Loucy (cell line): ENCODE measurements at regions not wholly inside any gene's neighbourhood (a gene's known extent, or its start where the extent isn't known, plus 50 kb on each side); places are given as distances from the start of the nearest gene placed in this dataset.

Experiments used
- EZH2phosphoT487 ChIP-seq: fragments of 200-600 bp; IDR thresholded peaks from 2 replicates; pipeline ENCODE4 v1.6.1; 2018; ENCODE audit warnings: antibody characterized with exemption, mild to moderate bottlenecking, moderate library complexity, borderline replicate concordance
- TF ChIP-seq, protein P1 (sequence below): fragments of 200-600 bp; sonication (generic); conservative IDR thresholded peaks from 2 replicates; pipeline ENCODE4 v1.5.1; 2014; ENCODE audit warnings: mild to moderate bottlenecking, antibody characterized with exemption, low read length

DNA sequence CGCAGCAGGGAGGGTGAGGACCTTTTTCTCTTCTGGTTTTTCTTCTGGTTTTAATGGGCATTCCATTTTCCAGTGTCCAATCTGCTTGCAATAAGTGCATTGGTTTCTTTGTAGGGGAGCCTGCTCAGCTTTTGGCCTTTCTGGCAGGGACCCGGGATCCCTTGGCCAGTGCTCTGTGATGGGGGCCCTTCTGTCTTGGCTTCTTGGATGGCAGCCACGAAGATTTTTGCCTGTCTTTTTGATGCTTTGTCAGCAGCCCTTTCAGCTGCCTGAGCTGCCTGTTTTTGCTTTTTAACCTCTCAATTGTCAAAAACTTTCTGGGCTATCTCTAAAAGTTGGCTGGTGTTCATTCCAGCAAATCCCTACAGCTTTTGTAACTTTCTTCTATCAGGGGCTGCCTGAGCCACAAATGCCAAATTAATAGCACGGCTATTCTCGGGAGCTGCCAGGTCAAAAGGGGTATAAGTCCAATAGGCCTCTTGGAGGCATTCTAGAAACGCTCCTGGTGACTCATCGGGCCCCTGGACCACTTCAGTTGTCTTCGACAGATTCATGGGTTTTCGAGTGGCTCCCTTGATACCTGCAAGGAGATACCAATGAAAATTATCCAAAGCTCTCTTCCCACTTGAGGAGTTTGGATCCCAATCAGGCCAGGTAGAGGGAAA, 179.9 kb upstream of the MBL2 start:
- TF ChIP-seq, protein P1, sequence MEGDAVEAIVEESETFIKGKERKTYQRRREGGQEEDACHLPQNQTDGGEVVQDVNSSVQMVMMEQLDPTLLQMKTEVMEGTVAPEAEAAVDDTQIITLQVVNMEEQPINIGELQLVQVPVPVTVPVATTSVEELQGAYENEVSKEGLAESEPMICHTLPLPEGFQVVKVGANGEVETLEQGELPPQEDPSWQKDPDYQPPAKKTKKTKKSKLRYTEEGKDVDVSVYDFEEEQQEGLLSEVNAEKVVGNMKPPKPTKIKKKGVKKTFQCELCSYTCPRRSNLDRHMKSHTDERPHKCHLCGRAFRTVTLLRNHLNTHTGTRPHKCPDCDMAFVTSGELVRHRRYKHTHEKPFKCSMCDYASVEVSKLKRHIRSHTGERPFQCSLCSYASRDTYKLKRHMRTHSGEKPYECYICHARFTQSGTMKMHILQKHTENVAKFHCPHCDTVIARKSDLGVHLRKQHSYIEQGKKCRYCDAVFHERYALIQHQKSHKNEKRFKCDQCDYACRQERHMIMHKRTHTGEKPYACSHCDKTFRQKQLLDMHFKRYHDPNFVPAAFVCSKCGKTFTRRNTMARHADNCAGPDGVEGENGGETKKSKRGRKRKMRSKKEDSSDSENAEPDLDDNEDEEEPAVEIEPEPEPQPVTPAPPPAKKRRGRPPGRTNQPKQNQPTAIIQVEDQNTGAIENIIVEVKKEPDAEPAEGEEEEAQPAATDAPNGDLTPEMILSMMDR = no peak
- TF ChIP-seq EZH2phosphoT487 = no peak
